ENCODE measurements at regions not wholly inside any gene's neighbourhood (a gene's known extent, or its start where the extent isn't known, plus 50 kb on each side); places are given as distances from the start of the nearest gene placed in this dataset.

DNA sequence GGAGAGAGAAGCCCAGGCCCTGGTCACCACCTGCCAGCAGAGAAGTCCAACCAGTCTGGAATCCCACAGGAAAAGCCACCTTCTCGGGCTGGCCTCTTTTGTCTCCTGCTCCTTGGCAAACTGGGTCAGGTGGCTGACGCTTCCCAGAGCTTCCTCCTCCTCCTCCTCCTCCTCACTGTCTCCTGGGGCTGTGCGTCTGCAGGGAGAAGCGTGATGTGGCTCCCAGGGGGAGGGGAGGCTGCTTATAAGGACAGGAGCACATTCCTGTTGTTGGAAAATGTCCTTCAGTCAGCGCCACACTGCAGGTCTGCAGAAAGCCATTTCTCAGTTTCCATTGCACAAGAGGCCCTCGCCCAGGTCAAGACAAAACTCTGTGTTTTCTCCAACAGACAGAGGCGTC lies 1316.5 kb downstream of the BRD1 start:
- Histone ChIP-seq H3K4me2 (ENCODE audit: low read depth, low read length, poor library complexity, severe bottlenecking) (no peak overlapping the region), H3F3A (ENCODE audit: insufficient read depth) (no peaks in the 10 kb centered on the region), H3K36me3 (ENCODE audit: low read length) (no peaks in the 10 kb centered on the region), H3K9me2 (replicated peaks; ENCODE audit: insufficient read depth, low read length) (no peaks in the 10 kb centered on the region), H4K20me1 (ENCODE audit: low read depth, low read length) (no peaks in the 10 kb centered on the region), H3K9me3 (ENCODE audit: insufficient read depth, low read length) (no peaks in the 10 kb centered on the region), H3K9ac (ENCODE audit: low read length) (no peak overlapping the region), H3K27me3 (ENCODE audit: low read length) (no peaks in the 10 kb centered on the region), H3K27ac (ENCODE audit: low read depth, low read length) (no peak overlapping the region), H3K79me2 (ENCODE audit: insufficient read depth, low read length) (no peaks in the 10 kb centered on the region), H2AFZ (ENCODE audit: low read depth, low read length, severe bottlenecking) (no peak overlapping the region), H3K4me3 (ENCODE audit: insufficient read depth, low read length, poor library complexity, severe bottlenecking) (no peak overlapping the region)
- TF ChIP-seq, protein P1, sequence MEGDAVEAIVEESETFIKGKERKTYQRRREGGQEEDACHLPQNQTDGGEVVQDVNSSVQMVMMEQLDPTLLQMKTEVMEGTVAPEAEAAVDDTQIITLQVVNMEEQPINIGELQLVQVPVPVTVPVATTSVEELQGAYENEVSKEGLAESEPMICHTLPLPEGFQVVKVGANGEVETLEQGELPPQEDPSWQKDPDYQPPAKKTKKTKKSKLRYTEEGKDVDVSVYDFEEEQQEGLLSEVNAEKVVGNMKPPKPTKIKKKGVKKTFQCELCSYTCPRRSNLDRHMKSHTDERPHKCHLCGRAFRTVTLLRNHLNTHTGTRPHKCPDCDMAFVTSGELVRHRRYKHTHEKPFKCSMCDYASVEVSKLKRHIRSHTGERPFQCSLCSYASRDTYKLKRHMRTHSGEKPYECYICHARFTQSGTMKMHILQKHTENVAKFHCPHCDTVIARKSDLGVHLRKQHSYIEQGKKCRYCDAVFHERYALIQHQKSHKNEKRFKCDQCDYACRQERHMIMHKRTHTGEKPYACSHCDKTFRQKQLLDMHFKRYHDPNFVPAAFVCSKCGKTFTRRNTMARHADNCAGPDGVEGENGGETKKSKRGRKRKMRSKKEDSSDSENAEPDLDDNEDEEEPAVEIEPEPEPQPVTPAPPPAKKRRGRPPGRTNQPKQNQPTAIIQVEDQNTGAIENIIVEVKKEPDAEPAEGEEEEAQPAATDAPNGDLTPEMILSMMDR (IDR thresholded peaks at IDR 0.05; ENCODE audit: insufficient read depth, low read length, poor library complexity, severe bottlenecking) = no peak
- TF ChIP-seq EZH2phosphoT487 (conservative IDR thresholded peaks at IDR 0.05; ENCODE audit: low read length) = no peak

DNA sequence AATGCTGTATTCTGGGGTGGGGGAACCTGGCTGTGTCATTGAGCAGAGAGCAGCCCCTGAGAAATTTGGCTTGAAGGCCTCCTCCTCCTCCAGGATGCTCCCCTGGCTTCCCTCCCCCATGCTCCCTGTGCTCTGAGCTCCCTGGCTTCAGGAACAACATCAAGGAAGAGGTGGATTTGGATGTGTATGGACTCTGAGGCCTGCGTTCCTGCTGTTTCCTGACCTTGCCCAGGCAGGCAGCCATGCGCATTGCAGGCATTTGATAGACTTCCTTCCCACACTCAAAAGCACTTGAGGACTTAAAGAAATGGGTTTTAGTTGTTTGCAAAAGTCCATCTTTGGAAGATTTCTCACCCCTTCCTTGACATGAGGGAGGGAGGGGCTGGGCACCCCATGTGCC lies 1317.1 kb downstream of the BRD1 start:
- H3K9ac ChIP-seq (ENCODE audit: low read length) = no peak overlapping the region
- H3K9me3 ChIP-seq (ENCODE audit: insufficient read depth, low read length) = no peaks in the 10 kb centered on the region
- no peak overlapping the region for H3K4me3 ChIP-seq (ENCODE audit: insufficient read depth, low read length, poor library complexity, severe bottlenecking)
- no peaks in the 10 kb centered on the region for H3K27me3 ChIP-seq (ENCODE audit: low read length)
- H3K27ac ChIP-seq (ENCODE audit: low read depth, low read length) = no peak overlapping the region
- H3K79me2 ChIP-seq (ENCODE audit: insufficient read depth, low read length) = no peaks in the 10 kb centered on the region
- no peaks in the 10 kb centered on the region for H3K36me3 ChIP-seq (ENCODE audit: low read length)
- no peak overlapping the region for H3K4me2 ChIP-seq (ENCODE audit: low read depth, low read length, poor library complexity, severe bottlenecking)
- no peaks in the 10 kb centered on the region for H3K9me2 ChIP-seq (replicated peaks; ENCODE audit: insufficient read depth, low read length)
- H4K20me1 ChIP-seq (ENCODE audit: low read depth, low read length) = no peaks in the 10 kb centered on the region
- H2AFZ ChIP-seq (ENCODE audit: low read depth, low read length, severe bottlenecking) = no peak overlapping the region
- TF ChIP-seq, protein P1 (IDR thresholded peaks at IDR 0.05; ENCODE audit: insufficient read depth, low read length, poor library complexity, severe bottlenecking) = no peak
- TF ChIP-seq EZH2phosphoT487 (conservative IDR thresholded peaks at IDR 0.05; ENCODE audit: low read length) = no peak
- no peaks in the 10 kb centered on the region for H3F3A ChIP-seq (ENCODE audit: insufficient read depth)

DNA sequence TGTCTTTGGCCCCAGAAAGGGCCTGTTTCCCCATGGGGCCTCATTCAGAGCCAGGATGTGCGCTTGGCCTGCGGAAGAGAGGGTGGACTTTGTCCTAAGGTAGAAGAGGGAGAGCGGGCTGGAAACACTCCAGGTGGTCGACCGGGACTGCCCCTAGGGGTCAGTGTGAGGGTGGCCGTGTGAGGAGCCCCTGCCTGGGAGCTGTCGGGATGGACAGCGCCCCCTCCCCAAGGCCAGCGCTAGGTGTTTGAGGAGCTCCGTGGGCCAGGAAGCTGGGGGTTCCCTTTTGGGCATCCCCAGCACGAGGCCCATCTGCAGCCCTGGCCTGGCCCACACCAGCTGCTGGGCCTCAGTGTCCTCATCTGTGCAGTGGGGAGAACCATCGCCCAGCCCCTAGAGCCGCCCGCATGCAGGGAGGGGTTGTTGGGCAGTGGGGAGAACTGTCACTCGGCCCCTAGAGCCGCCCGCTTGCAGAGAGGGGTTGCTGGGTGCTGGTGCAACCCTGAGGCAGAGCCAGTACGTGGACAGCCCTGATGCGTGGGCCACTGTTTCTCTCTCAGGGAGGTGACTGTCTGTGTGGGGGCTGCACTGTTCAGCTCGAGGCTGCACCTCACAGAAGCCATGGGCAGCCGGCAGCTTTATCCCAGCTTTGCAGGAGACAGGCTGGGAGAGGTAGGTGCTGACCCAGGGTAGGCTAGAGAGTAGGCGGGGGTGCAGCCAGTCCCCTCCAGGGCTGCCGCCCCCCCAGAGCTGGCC lies 1319.9 kb downstream of the BRD1 start:
- Histone ChIP-seq H2AFZ (ENCODE audit: low read depth, low read length, severe bottlenecking) (no peak overlapping the region), H3K4me2 (ENCODE audit: low read depth, low read length, poor library complexity, severe bottlenecking) (no peak overlapping the region), H3K27me3 (ENCODE audit: low read length) (no peaks in the 10 kb centered on the region), H3K4me3 (ENCODE audit: insufficient read depth, low read length, poor library complexity, severe bottlenecking) (no peak overlapping the region), H3K9me2 (replicated peaks; ENCODE audit: insufficient read depth, low read length) (no peaks in the 10 kb centered on the region), H3K79me2 (ENCODE audit: insufficient read depth, low read length) (no peaks in the 10 kb centered on the region), H3K9ac (ENCODE audit: low read length) (no peak overlapping the region), H3K27ac (ENCODE audit: low read depth, low read length) (no peak overlapping the region), H3K9me3 (ENCODE audit: insufficient read depth, low read length) (no peaks in the 10 kb centered on the region), H4K20me1 (ENCODE audit: low read depth, low read length) (no peaks in the 10 kb centered on the region), H3F3A (ENCODE audit: insufficient read depth) (no peaks in the 10 kb centered on the region), H3K36me3 (ENCODE audit: low read length) (no peaks in the 10 kb centered on the region)
- TF ChIP-seq, protein P1 (IDR thresholded peaks at IDR 0.05; ENCODE audit: insufficient read depth, low read length, poor library complexity, severe bottlenecking) = no peak
- no peak for TF ChIP-seq EZH2phosphoT487 (conservative IDR thresholded peaks at IDR 0.05; ENCODE audit: low read length)
